GM23248 (cell line): ENCODE measurements at regions not wholly inside any gene's neighbourhood (a gene's known extent, or its start where the extent isn't known, plus 50 kb on each side); places are given as distances from the start of the nearest gene placed in this dataset.

Experiments
- DNase-seq: peaks from one replicate; pipeline ENCODE4 v3.0.0-alpha.2; 2015
- H2AFZ ChIP-seq: fragments of 200-600 bp; sonication (generic); 2 replicates; pipeline ENCODE4 v1.6.1; 2016; ENCODE audit warnings: antibody characterized with exemption
- H3F3A ChIP-seq: fragments of 200-600 bp; sonication (generic); 2 replicates; pipeline ENCODE4 v1.6.1; 2016; ENCODE audit warnings: mild to moderate bottlenecking, antibody characterized with exemption, mixed run types; ENCODE audit not compliant: insufficient read depth
- H3K27ac ChIP-seq: fragments of 200-600 bp; sonication (generic); 2 replicates; pipeline ENCODE4 v1.5.1; 2016; ENCODE audit warnings: mild to moderate bottlenecking
- H3K27me3 ChIP-seq: fragments of 200-600 bp; sonication (generic); replicated peaks from 2 replicates; pipeline ENCODE4 v1.6.1; 2016; ENCODE audit warnings: mild to moderate bottlenecking; ENCODE audit not compliant: insufficient read depth
- H3K36me3 ChIP-seq: fragments of 200-600 bp; sonication (generic); 2 replicates; pipeline ENCODE4 v1.6.1; 2016; ENCODE audit warnings: low read depth, mild to moderate bottlenecking
- H3K4me1 ChIP-seq: fragments of 200-600 bp; sonication (generic); 2 replicates; pipeline ENCODE4 v1.6.1; 2016; ENCODE audit warnings: mild to moderate bottlenecking; ENCODE audit not compliant: insufficient read depth
- H3K4me2 ChIP-seq: fragments of 200-600 bp; sonication (generic); one replicate; pipeline ENCODE4 v1.6.1; 2016; ENCODE audit warnings: mild to moderate bottlenecking; ENCODE audit not compliant: unreplicated experiment
- H3K4me3 ChIP-seq: fragments of 200-600 bp; sonication (generic); 2 replicates; pipeline ENCODE4 v1.5.1; 2016; ENCODE audit warnings: mild to moderate bottlenecking
- H3K79me2 ChIP-seq: fragments of 200-600 bp; sonication (generic); 2 replicates; pipeline ENCODE4 v1.6.1; 2016; ENCODE audit warnings: mild to moderate bottlenecking; ENCODE audit not compliant: insufficient read depth
- H3K9ac ChIP-seq: fragments of 200-600 bp; sonication (generic); 2 replicates; pipeline ENCODE4 v1.6.1; 2016; ENCODE audit warnings: mild to moderate bottlenecking
- H3K9me2 ChIP-seq: fragments of 200-600 bp; sonication (generic); 2 replicates; pipeline ENCODE4 v1.6.1; 2016; ENCODE audit warnings: mixed run types, mild to moderate bottlenecking, moderate library complexity; ENCODE audit not compliant: insufficient read depth
- H3K9me3 ChIP-seq: fragments of 200-600 bp; sonication (generic); one replicate; pipeline ENCODE4 v1.6.1; 2017; ENCODE audit warnings: low read depth
- H4K20me1 ChIP-seq: fragments of 200-600 bp; sonication (generic); 2 replicates; pipeline ENCODE4 v1.6.0; 2016; ENCODE audit not compliant: insufficient read depth
- EZH2 ChIP-seq: fragments of 200-600 bp; sonication (generic); IDR thresholded peaks from 2 replicates; pipeline ENCODE4 v1.6.1; 2018; ENCODE audit warnings: antibody characterized with exemption, mild to moderate bottlenecking; ENCODE audit not compliant: insufficient read depth, poor library complexity, severe bottlenecking
- EZH2phosphoT487 ChIP-seq: fragments of 200-600 bp; sonication (generic); IDR thresholded peaks from 2 replicates; pipeline ENCODE4 v1.6.1; 2018; ENCODE audit warnings: antibody characterized with exemption, moderate library complexity, mild to moderate bottlenecking, low read depth; ENCODE audit not compliant: insufficient read depth
- WGBS, 2 experiments: methylation state at CpG; one replicate each; pipeline ENCODE4 v1.1.6; 2015 to 2017; ENCODE audit warnings: low lambda C conversion rate in 2 of 2, low coverage in 1 of 2; ENCODE audit errors: missing lambda C conversion rate in 2 of 2; 5-methylcytosine and 5-hydroxymethylcytosine counted together
- in situ Hi-C: fragments of 300-500 bp; cut with MboI; formaldehyde crosslinking; loops from 2 replicates; pipeline ENCODE4 v1.15.0; 2020

GRCh38 chr12:58732894-58733293 lies 187.4 kb downstream of the LRIG3 start:
- Histone ChIP-seq H3K4me1 (peaks cover 7% of the 10 kb centered on the region), H3K9me2 (no peaks in the 10 kb centered on the region; the same call in 1 of the 2 replicates), H3K27me3 (no peaks in the 10 kb centered on the region), H3K36me3 (no peaks in the 10 kb centered on the region), H2AFZ (no peak overlapping the region), H3K9ac (no peak overlapping the region), H3K79me2 (no peaks in the 10 kb centered on the region), H3K4me2 (no peak overlapping the region), H3K27ac (no peak overlapping the region), H4K20me1 (no peaks in the 10 kb centered on the region), H3K4me3 (no peak overlapping the region), H3K9me3 (no peaks in the 10 kb centered on the region), H3F3A (no peaks in the 10 kb centered on the region)
- in situ Hi-C loops = no loop called here
- TF ChIP-seq EZH2phosphoT487 (no peak), EZH2 (no peak)
- DNase-seq = no peak
- 76 to 79% methylated on average over 3 of the region's 3 CpGs for WGBS, 2 experiments

DNA sequence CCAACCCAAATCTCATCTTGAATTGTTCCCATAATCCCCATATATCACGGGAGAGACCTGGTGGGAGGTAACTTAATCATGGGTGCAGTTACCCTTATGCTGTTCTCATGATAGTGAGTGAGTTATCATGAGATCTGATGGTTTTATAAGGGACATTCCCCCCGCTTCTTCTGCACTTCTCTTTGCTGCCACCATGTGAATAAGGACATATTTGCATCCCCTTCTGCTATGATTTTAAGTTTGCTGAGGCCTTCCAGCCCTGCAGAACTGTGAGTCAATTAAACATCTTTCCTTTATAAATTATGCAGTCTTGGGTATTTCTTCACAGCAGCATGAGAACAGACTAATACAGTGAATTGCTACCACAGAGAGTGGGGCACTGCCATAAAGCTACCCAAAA lies 179.1 kb downstream of the LRIG3 start:
- Histone ChIP-seq H3K4me2 (no peak overlapping the region), H3K9ac (no peak overlapping the region), H3K4me3 (no peak overlapping the region), H4K20me1 (no peaks in the 10 kb centered on the region), H3K9me3 (no peaks in the 10 kb centered on the region), H3K79me2 (no peaks in the 10 kb centered on the region), H3K27me3 (no peaks in the 10 kb centered on the region), H3K4me1 (0 out of 2 replicates have a peak, but pooled peaks cover 8% of the 10 kb centered on the region), H2AFZ (no peak overlapping the region), H3K9me2 (no peaks in the 10 kb centered on the region; the same call in none of the 2 replicates), H3F3A (no peaks in the 10 kb centered on the region; the same call in 1 of the 2 replicates), H3K36me3 (no peaks in the 10 kb centered on the region), H3K27ac (no peak overlapping the region)
- no peak for DNase-seq
- TF ChIP-seq EZH2 = no peak
- TF ChIP-seq EZH2phosphoT487 = no peak
- WGBS, 2 experiments = 44 to 46% methylated on average over 2 of the region's 2 CpGs
- in situ Hi-C loops = no loop called here

- no peak overlapping the region for H3K4me3 ChIP-seq
- TF ChIP-seq EZH2phosphoT487 (no peak), EZH2 (no peak)
- H3K9ac ChIP-seq = no peak overlapping the region
- peaks cover 4% of the 10 kb centered on the region; the same call in 1 of the 2 replicates for H3F3A ChIP-seq
- H3K9me3 ChIP-seq = no peaks in the 10 kb centered on the region
- no peak overlapping the region for H3K27ac ChIP-seq
- in situ Hi-C loops = no loop called here
- H3K27me3 ChIP-seq = no peaks in the 10 kb centered on the region
- no peak overlapping the region for H3K4me2 ChIP-seq
- H3K79me2 ChIP-seq = no peaks in the 10 kb centered on the region
- H3K4me1 ChIP-seq = peaks cover 14% of the 10 kb centered on the region
- WGBS, 2 experiments = 92 to 93% methylated on average over 4 of the region's 4 CpGs
- no peaks in the 10 kb centered on the region for H3K36me3 ChIP-seq
- peaks cover 2% of the 10 kb centered on the region; the same call in 1 of the 2 replicates for H3K9me2 ChIP-seq
- peak; percentile 21 for DNase-seq
- H4K20me1 ChIP-seq = no peaks in the 10 kb centered on the region
- H2AFZ ChIP-seq = no peak overlapping the region
Measured at GRCh38 chr12:58745348-58746125, 174.8 kb downstream of the LRIG3 start.

DNA sequence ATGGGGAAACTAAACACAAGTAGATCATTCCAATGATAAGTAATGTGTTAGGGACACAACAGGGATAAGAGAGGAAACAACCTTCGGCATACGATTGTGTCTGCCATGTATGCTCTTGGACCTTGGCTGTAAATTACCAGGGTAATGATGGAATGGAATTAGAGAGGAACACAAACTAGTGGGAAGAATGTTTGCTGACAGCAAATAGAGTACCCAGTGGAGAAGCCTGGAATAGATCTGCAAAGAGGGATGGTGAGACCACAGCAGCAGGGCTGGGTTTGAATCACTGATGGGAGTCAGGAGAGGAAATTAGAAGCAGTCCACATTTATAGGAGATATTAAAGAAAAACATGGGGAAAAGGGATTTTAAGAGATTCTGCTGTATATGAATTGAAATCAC lies 172.8 kb downstream of the LRIG3 start:
- no peaks in the 10 kb centered on the region for H3K27me3 ChIP-seq
- in situ Hi-C loops = no loop called here
- peaks cover 2% of the 10 kb centered on the region; the same call in 1 of the 2 replicates for H3K9me2 ChIP-seq
- WGBS, 2 experiments = 48 to 50% methylated on average over 2 of the region's 2 CpGs
- TF ChIP-seq EZH2phosphoT487 = no peak
- H3K79me2 ChIP-seq = no peaks in the 10 kb centered on the region
- DNase-seq = no peak
- H3K4me1 ChIP-seq = peaks cover 34% of the 10 kb centered on the region
- H2AFZ ChIP-seq = no peak overlapping the region
- H3K4me3 ChIP-seq = no peak overlapping the region
- H4K20me1 ChIP-seq = no peaks in the 10 kb centered on the region
- H3F3A ChIP-seq = peaks cover 15% of the 10 kb centered on the region
- no peaks in the 10 kb centered on the region for H3K9me3 ChIP-seq
- no peak overlapping the region for H3K9ac ChIP-seq
- no peak overlapping the region for H3K27ac ChIP-seq
- no peak overlapping the region for H3K4me2 ChIP-seq
- no peaks in the 10 kb centered on the region for H3K36me3 ChIP-seq

DNA sequence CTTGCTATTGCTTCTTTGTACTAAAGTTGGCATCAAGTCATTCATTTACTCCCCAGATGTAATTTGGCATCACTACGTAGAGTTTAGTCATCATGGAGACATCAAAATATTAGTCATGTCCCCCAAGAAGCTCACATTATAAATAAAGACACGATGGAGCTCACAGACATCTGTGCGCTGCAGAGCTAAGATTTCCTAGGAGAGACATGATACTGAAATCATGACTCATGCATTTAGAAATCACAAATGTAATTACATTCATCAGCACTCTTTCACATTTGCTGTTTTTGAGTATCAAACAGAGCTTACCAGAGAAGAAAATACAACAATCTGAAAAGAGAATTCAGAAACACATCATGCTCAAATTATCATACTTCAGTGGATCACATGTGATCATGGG lies 169.8 kb downstream of the LRIG3 start:
- 0 out of 2 replicates have a peak, but pooled peaks cover 2% of the 10 kb centered on the region for H3K9me2 ChIP-seq
- peak overlapping the region; percentile 35; the same call in 1 of the 2 replicates for H3K4me3 ChIP-seq
- H3K27me3 ChIP-seq = no peaks in the 10 kb centered on the region
- peak overlapping the region; percentile 52 for H3K9ac ChIP-seq
- peak overlapping the region; percentile 69 for H3K27ac ChIP-seq
- no peaks in the 10 kb centered on the region for H3K9me3 ChIP-seq
- WGBS, 2 experiments = 0% methylated on average over 3 of the region's 3 CpGs
- in situ Hi-C loops = no loop called here
- peaks cover 33% of the 10 kb centered on the region for H3K4me1 ChIP-seq
- no peaks in the 10 kb centered on the region for H4K20me1 ChIP-seq
- no peaks in the 10 kb centered on the region for H3K36me3 ChIP-seq
- H3F3A ChIP-seq = peaks cover 15% of the 10 kb centered on the region
- TF ChIP-seq EZH2phosphoT487 (no peak), EZH2 (no peak)
- peak; percentile 96 for DNase-seq
- peak overlapping the region; percentile 58 for H3K4me2 ChIP-seq
- no peaks in the 10 kb centered on the region for H3K79me2 ChIP-seq
- peak overlapping the region; percentile 34; the same call in 1 of the 2 replicates for H2AFZ ChIP-seq
